Uterus (tissue), 3 donors: ENCODE measurements at regions not wholly inside any gene's neighbourhood (a gene's known extent, or its start where the extent isn't known, plus 50 kb on each side); places are given as distances from the start of the nearest gene placed in this dataset.

Source experiments
- DNase-seq, 2 donors: peaks; one replicate each; pipeline ENCODE4 v3.0.0-alpha.2; 2019 to 2020
- H3K27ac ChIP-seq, 2 donors: fragments of 200-600 bp; sonication (generic); 1 replicate in 1 of 2; 2 replicates in 1 of 2; pipeline ENCODE4 v1.5.1; 2016 to 2018
- H3K27me3 ChIP-seq, 2 donors: fragments of 200-600 bp; sonication (generic); one replicate each; pipeline ENCODE4 v1.5.1; 2018 to 2019; ENCODE audit warnings: control low read depth in 1 of 2
- H3K36me3 ChIP-seq, 2 donors: fragments of 200-600 bp; sonication (generic); one replicate each; pipeline ENCODE4 v1.5.1; 2019; ENCODE audit warnings: control low read depth in 1 of 2
- H3K4me1 ChIP-seq, 2 donors: fragments of 200-600 bp; sonication (generic); one replicate each; pipeline ENCODE4 v1.5.1; 2018 to 2019; ENCODE audit warnings: control low read depth in 1 of 2
- H3K4me3 ChIP-seq, 2 donors: fragments of 200-600 bp; sonication (generic); 1 replicate in 1 of 2; 2 replicates in 1 of 2; pipeline ENCODE4 v1.5.1; 2018 to 2019; ENCODE audit warnings: mild to moderate bottlenecking in 1 of 2
- H3K9me3 ChIP-seq, 2 donors: fragments of 200-600 bp; sonication (generic); one replicate each; pipeline ENCODE4 v1.5.1; 2019; ENCODE audit warnings: control low read depth in 1 of 2
- CTCF ChIP-seq, 4 experiments: fragments of 200-600 bp in 2 of 4; fragments of 450-650 bp in 2 of 4; sonication (generic) in 2 of 4; IDR thresholded peaks; one replicate each; pipeline ENCODE4 v1.5.1; 2016 to 2019; ENCODE audit warnings: antibody characterized with exemption in 4 of 4, mild to moderate bottlenecking in 2 of 4, moderate library complexity in 1 of 4
- POLR2A ChIP-seq, 2 donors: fragments of 450-650 bp; IDR thresholded peaks; one replicate each; pipeline ENCODE4 v1.6.1; 2016; ENCODE audit warnings: antibody characterized with exemption in 2 of 2, mild to moderate bottlenecking in 1 of 2, moderate library complexity in 1 of 2
- intact Hi-C: fragments of 100-400 bp; cut with DNase I; formaldehyde crosslinking; loops from one replicate; pipeline ENCODE4 v1.15.1; 2023; ENCODE audit warnings: low total_unique reads
- donor health status: DM: yes; HTN: yes; CAD: no.

- no peak for TF ChIP-seq CTCF (IDR thresholded peaks at IDR 0.05)
- TF ChIP-seq POLR2A (IDR thresholded peaks at IDR 0.05), result no peak
- DNase-seq, result no peak
- H3K27ac ChIP-seq, result no peak overlapping the region
- H3K4me1 ChIP-seq, result no peaks in the 10 kb centered on the region
- H3K4me3 ChIP-seq, result no peak overlapping the region
- no peaks in the 10 kb centered on the region for H3K36me3 ChIP-seq
- H3K27me3 ChIP-seq, result no peaks in the 10 kb centered on the region
- intact Hi-C loops, result no loop called here
- H3K9me3 ChIP-seq, result no peaks in the 10 kb centered on the region
These were observed 61.9 kb upstream of the BMP6 start for GRCh38 chr6:7664003-7664402.

DNA sequence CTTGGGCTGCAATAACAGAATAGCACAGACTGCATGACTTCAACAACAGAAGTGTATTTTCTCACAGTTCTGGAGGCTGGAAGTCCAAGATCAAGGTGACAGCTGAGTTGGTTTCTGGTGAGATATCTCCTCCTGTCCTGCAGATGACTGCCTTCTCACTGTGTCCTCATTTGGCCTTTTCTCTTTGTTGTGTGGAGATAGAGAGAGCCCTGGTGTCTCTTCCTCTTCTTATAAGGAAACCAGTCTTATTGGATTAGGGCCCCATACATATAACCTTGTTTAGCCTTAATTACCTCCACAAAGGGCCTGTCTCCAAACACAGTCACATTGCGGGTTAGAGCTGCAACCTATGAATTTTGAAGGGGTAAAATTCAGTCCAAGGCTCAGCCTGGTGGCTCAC lies 57.0 kb upstream of the BMP6 start:
- no peaks in the 10 kb centered on the region for H3K4me1 ChIP-seq
- no peak overlapping the region for H3K27ac ChIP-seq
- DNase-seq, result no peak
- no peak overlapping the region for H3K4me3 ChIP-seq
- H3K27me3 ChIP-seq, result no peaks in the 10 kb centered on the region
- no peaks in the 10 kb centered on the region for H3K36me3 ChIP-seq
- H3K9me3 ChIP-seq, result no peaks in the 10 kb centered on the region
- intact Hi-C loops, result no loop called here
- no peak for TF ChIP-seq POLR2A (IDR thresholded peaks at IDR 0.05)
- TF ChIP-seq CTCF (IDR thresholded peaks at IDR 0.05), result no peak

GRCh38 chr6:7669742-7670141 lies 56.2 kb upstream of the BMP6 start:
- TF ChIP-seq POLR2A (IDR thresholded peaks at IDR 0.05) (no peak), CTCF (IDR thresholded peaks at IDR 0.05) (no peak)
- DNase-seq, result no peak
- Histone ChIP-seq H3K4me1 (no peaks in the 10 kb centered on the region), H3K36me3 (no peaks in the 10 kb centered on the region), H3K4me3 (no peak overlapping the region), H3K27me3 (no peaks in the 10 kb centered on the region), H3K27ac (no peak overlapping the region), H3K9me3 (no peaks in the 10 kb centered on the region)
- intact Hi-C loops, result no loop called here

- no peak for TF ChIP-seq POLR2A (IDR thresholded peaks at IDR 0.05)
- TF ChIP-seq CTCF (IDR thresholded peaks at IDR 0.05), result no peak
- H3K36me3 ChIP-seq, result no peaks in the 10 kb centered on the region
- DNase-seq, result no peak
- H3K9me3 ChIP-seq, result no peaks in the 10 kb centered on the region
- no peak overlapping the region for H3K4me3 ChIP-seq
- H3K27ac ChIP-seq, result no peak overlapping the region
- H3K4me1 ChIP-seq, result no peaks in the 10 kb centered on the region
- intact Hi-C loops, result no loop called here
- no peaks in the 10 kb centered on the region for H3K27me3 ChIP-seq
These were observed 54.8 kb upstream of the BMP6 start for GRCh38 chr6:7671076-7671475.

- intact Hi-C loops, result no loop called here
- H3K9me3 ChIP-seq, result no peaks in the 10 kb centered on the region
- H3K36me3 ChIP-seq, result no peaks in the 10 kb centered on the region
- H3K4me1 ChIP-seq, result no peaks in the 10 kb centered on the region
- H3K4me3 ChIP-seq, result no peak overlapping the region
- H3K27ac ChIP-seq, result no peak overlapping the region
- no peak for DNase-seq
- TF ChIP-seq CTCF (IDR thresholded peaks at IDR 0.05) (no peak), POLR2A (IDR thresholded peaks at IDR 0.05) (no peak)
- no peaks in the 10 kb centered on the region for H3K27me3 ChIP-seq
These were observed 54.3 kb upstream of the BMP6 start for GRCh38 chr6:7671581-7671980.
